Smooth muscle cell (in vitro differentiated cells): ENCODE measurements at regions not wholly inside any gene's neighbourhood (a gene's known extent, or its start where the extent isn't known, plus 50 kb on each side); places are given as distances from the start of the nearest gene placed in this dataset.

Experiments
- DNase-seq: peaks from one replicate; lab custom pipeline; 2025; ENCODE audit not compliant: unreplicated experiment; lab: John Stamatoyannopoulos, UW
- H2AFZ ChIP-seq: fragments of 200-600 bp; sonication (generic); 2 replicates; pipeline ENCODE4 v1.6.0; 2016; ENCODE audit warnings: antibody characterized with exemption, low read depth, mild to moderate bottlenecking
- H3F3A ChIP-seq: fragments of 200-600 bp; sonication (generic); 2 replicates; pipeline ENCODE4 v1.6.0; 2017; ENCODE audit warnings: antibody characterized with exemption, low read depth
- H3K27ac ChIP-seq: fragments of 200-600 bp; sonication (generic); 2 replicates; pipeline ENCODE4 v1.5.1; 2016; ENCODE audit warnings: low read depth, mild to moderate bottlenecking
- H3K27me3 ChIP-seq: fragments of 200-600 bp; sonication (generic); 2 replicates; pipeline ENCODE4 v1.6.1; 2016; ENCODE audit warnings: low read depth, mild to moderate bottlenecking
- H3K36me3 ChIP-seq: fragments of 200-600 bp; sonication (generic); 2 replicates; pipeline ENCODE4 v1.5.1; 2016; ENCODE audit warnings: low read depth
- H3K4me1 ChIP-seq: fragments of 200-600 bp; sonication (generic); 2 replicates; pipeline ENCODE4 v1.5.1; 2016; ENCODE audit warnings: low read depth
- H3K4me2 ChIP-seq: fragments of 200-600 bp; sonication (generic); 2 replicates; pipeline ENCODE4 v1.6.0; 2016; ENCODE audit warnings: mild to moderate bottlenecking
- H3K4me3 ChIP-seq: fragments of 200-600 bp; sonication (generic); 2 replicates; pipeline ENCODE4 v1.5.1; 2016; ENCODE audit warnings: mild to moderate bottlenecking
- H3K79me2 ChIP-seq: fragments of 200-600 bp; sonication (generic); 2 replicates; pipeline ENCODE4 v1.6.0; 2016; ENCODE audit warnings: low read depth, mild to moderate bottlenecking
- H3K9ac ChIP-seq: fragments of 200-600 bp; sonication (generic); 2 replicates; pipeline ENCODE4 v1.6.0; 2016; ENCODE audit warnings: low read depth
- H3K9me3 ChIP-seq: fragments of 200-600 bp; sonication (generic); replicated peaks from 2 replicates; pipeline ENCODE4 v1.5.1; 2016; ENCODE audit warnings: low read depth
- H4K20me1 ChIP-seq: fragments of 200-600 bp; sonication (generic); 2 replicates; pipeline ENCODE4 v1.6.0; 2016; ENCODE audit warnings: low read depth
- WGBS: methylation state at CpG from one replicate; pipeline ENCODE4 v1.1.7; 2016; ENCODE audit warnings: low lambda C conversion rate; 5-methylcytosine and 5-hydroxymethylcytosine counted together
- TF ChIP-seq, protein P1 (sequence below): fragments of 200-600 bp; sonication (generic); IDR thresholded peaks from 2 replicates; pipeline ENCODE4 v1.5.1; 2017; ENCODE audit warnings: borderline replicate concordance, mild to moderate bottlenecking, antibody characterized with exemption; ENCODE audit not compliant: insufficient read depth, poor library complexity, severe bottlenecking

DNA sequence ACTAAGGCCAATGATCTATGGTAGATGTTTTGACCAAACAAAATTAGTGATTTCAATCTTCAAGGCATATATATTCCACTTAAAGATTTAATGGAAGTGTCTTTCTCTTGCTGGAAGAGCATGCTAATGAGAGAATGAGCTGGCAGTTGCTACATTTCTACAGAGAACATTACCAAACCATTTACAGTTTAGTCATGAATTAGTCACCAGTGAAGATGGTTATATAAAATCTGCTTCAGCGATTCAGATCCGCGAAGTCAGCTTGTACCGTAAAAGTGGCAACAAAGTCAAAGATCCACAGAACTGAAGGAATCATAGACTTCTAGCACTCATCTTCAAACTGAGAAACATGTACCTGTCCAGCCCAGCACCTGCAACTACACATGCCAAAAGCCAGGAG lies 156.3 kb downstream of the SLITRK5 start:
- DNase-seq: no peak
- Histone ChIP-seq H3K27me3 (no peaks in the 10 kb centered on the region), H3K4me1 (no peaks in the 10 kb centered on the region), H3K9me3 (no peaks in the 10 kb centered on the region), H3K27ac (no peak overlapping the region), H3K79me2 (no peaks in the 10 kb centered on the region), H3K9ac (no peak overlapping the region), H3K4me2 (peak overlapping the region; percentile 13), H3K36me3 (no peaks in the 10 kb centered on the region), H2AFZ (no peak overlapping the region), H4K20me1 (no peaks in the 10 kb centered on the region), H3K4me3 (no peak overlapping the region), H3F3A (no peaks in the 10 kb centered on the region)
- TF ChIP-seq, protein P1, sequence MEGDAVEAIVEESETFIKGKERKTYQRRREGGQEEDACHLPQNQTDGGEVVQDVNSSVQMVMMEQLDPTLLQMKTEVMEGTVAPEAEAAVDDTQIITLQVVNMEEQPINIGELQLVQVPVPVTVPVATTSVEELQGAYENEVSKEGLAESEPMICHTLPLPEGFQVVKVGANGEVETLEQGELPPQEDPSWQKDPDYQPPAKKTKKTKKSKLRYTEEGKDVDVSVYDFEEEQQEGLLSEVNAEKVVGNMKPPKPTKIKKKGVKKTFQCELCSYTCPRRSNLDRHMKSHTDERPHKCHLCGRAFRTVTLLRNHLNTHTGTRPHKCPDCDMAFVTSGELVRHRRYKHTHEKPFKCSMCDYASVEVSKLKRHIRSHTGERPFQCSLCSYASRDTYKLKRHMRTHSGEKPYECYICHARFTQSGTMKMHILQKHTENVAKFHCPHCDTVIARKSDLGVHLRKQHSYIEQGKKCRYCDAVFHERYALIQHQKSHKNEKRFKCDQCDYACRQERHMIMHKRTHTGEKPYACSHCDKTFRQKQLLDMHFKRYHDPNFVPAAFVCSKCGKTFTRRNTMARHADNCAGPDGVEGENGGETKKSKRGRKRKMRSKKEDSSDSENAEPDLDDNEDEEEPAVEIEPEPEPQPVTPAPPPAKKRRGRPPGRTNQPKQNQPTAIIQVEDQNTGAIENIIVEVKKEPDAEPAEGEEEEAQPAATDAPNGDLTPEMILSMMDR: no peak
- WGBS: 53% methylated on average over 4 of the region's 4 CpGs

DNA sequence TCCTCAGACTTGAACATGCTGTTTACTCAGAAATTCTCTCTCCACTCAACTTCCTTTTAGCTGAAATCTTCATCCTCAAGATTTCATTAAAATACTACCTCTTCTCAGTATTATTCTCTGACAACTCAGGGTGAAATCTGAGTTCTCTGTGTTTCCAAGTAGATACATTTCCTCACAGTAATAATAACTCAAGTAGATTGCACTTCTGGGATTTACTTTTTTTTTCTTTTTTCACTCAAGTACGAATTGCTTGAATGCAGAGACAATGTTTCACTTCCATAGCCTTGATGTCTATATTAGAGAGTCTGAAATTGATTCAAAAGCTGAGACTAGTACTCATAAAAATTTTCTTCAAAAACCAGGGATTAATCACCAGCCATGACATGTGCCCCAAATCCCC lies 166.4 kb downstream of the SLITRK5 start:
- peak overlapping the region; percentile 84 for H2AFZ ChIP-seq
- H3K36me3 ChIP-seq: no peaks in the 10 kb centered on the region
- TF ChIP-seq, protein P1: no peak
- H3K4me2 ChIP-seq: peak overlapping the region; percentile 22
- H3K4me3 ChIP-seq: no peak overlapping the region
- H3F3A ChIP-seq: no peaks in the 10 kb centered on the region
- peaks cover 4% of the 10 kb centered on the region for H3K4me1 ChIP-seq
- WGBS: 66% methylated on average over 1 of the region's 1 CpG
- H3K27ac ChIP-seq: no peak overlapping the region
- no peak overlapping the region for H3K9ac ChIP-seq
- no peaks in the 10 kb centered on the region for H4K20me1 ChIP-seq
- H3K9me3 ChIP-seq: no peaks in the 10 kb centered on the region
- H3K27me3 ChIP-seq: no peaks in the 10 kb centered on the region
- H3K79me2 ChIP-seq: no peaks in the 10 kb centered on the region
- DNase-seq: no peak

DNA sequence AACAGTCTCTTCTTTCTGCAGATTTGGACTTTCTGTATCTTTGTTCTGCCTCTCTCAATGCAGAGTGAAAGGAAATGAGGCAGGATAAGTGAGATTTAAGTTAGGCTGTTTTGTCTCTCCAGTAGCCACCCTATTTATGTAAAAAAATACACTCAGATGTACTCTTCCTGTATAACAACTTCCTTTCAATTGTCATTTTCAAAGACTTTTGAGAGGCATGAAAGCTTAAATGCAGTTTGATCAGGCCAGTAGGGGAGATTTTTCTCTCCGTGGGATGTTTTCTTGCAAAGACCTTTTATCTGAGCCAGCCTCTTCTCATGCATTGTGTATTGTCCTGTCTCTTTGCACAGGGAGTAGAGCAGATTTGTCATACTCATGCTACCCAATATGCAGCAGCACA lies 166.8 kb downstream of the SLITRK5 start:
- no peaks in the 10 kb centered on the region for H3K27me3 ChIP-seq
- H3K9ac ChIP-seq: no peak overlapping the region
- peaks cover 4% of the 10 kb centered on the region for H3K4me1 ChIP-seq
- H4K20me1 ChIP-seq: no peaks in the 10 kb centered on the region
- TF ChIP-seq, protein P1: no peak
- H3K27ac ChIP-seq: no peak overlapping the region
- no peaks in the 10 kb centered on the region for H3F3A ChIP-seq
- WGBS: 18% methylated on average over 1 of the region's 1 CpG
- H3K79me2 ChIP-seq: no peaks in the 10 kb centered on the region
- DNase-seq: no peak
- H3K4me2 ChIP-seq: peak overlapping the region; percentile 22
- peak overlapping the region; percentile 84 for H2AFZ ChIP-seq
- H3K4me3 ChIP-seq: no peak overlapping the region
- H3K9me3 ChIP-seq: no peaks in the 10 kb centered on the region
- no peaks in the 10 kb centered on the region for H3K36me3 ChIP-seq

DNA sequence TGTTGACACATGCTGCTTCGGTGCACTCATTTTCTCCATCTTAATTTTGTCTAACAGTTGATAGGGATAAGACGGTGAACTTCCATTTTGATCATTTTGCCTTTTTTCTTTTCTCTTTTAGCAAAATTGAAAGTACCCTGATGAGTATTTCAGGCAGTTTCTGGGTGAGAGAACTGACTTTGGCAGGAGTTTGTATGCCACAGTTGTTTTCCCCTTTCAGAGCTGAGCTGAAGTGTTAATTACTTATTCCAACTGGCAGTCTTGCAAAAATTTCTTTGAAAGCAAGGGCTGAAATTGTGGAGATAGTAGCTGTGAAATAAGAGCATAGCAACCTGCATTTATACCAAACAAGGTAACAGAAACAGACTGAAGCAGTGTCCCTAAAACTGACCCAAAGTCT lies 180.2 kb downstream of the SLITRK5 start:
- Histone ChIP-seq H2AFZ (no peak overlapping the region), H3K4me2 (no peak overlapping the region), H3K36me3 (no peaks in the 10 kb centered on the region), H4K20me1 (no peaks in the 10 kb centered on the region), H3K9ac (no peak overlapping the region), H3K79me2 (no peaks in the 10 kb centered on the region), H3K4me3 (no peak overlapping the region), H3K9me3 (no peaks in the 10 kb centered on the region), H3F3A (no peaks in the 10 kb centered on the region), H3K27ac (no peak overlapping the region), H3K4me1 (no peaks in the 10 kb centered on the region), H3K27me3 (no peaks in the 10 kb centered on the region)
- WGBS: 100% methylated on average over 2 of the region's 2 CpGs
- DNase-seq: no peak
- TF ChIP-seq, protein P1: no peak
